ENCODE measurements at regions not wholly inside any gene's neighbourhood (a gene's known extent, or its start where the extent isn't known, plus 50 kb on each side); places are given as distances from the start of the nearest gene placed in this dataset.

GRCh38 chr12:41635626-41636364, 447.7 kb downstream of the PDZRN4 start:
- Histone ChIP-seq H3K27me3 (ENCODE audit: insufficient read depth, poor library complexity, severe bottlenecking) (no peaks in the 10 kb centered on the region), H3K4me3 (replicated peaks; ENCODE audit: insufficient read depth, low read length) (no peak overlapping the region), H3K27ac (replicated peaks) (no peak overlapping the region)
- TF ChIP-seq GABPA (IDR thresholded peaks at IDR 0.05; ENCODE audit: low read depth): no peak
- TF ChIP-seq CTCF (IDR thresholded peaks at IDR 0.05; ENCODE audit: insufficient read depth, low read length): no peak
- TF ChIP-seq REST (IDR thresholded peaks at IDR 0.05; ENCODE audit: insufficient replicate concordance, low read depth): no peak
- TF ChIP-seq SPI1 (IDR thresholded peaks at IDR 0.05; ENCODE audit: borderline replicate concordance, low read depth): no peak
- TF ChIP-seq POLR2AphosphoS5 (IDR thresholded peaks at IDR 0.05; ENCODE audit: low read depth): no peak
- DNase-seq (ENCODE audit: low read depth in 1 of 2, low spot score in 1 of 2): no peak

- Histone ChIP-seq H3K27me3 (ENCODE audit: insufficient read depth, poor library complexity, severe bottlenecking) (no peaks in the 10 kb centered on the region), H3K4me3 (replicated peaks; ENCODE audit: insufficient read depth, low read length) (no peak overlapping the region), H3K27ac (replicated peaks) (no peak overlapping the region)
- TF ChIP-seq CTCF (IDR thresholded peaks at IDR 0.05; ENCODE audit: insufficient read depth, low read length) (no peak), POLR2AphosphoS5 (IDR thresholded peaks at IDR 0.05; ENCODE audit: low read depth) (no peak), SPI1 (IDR thresholded peaks at IDR 0.05; ENCODE audit: borderline replicate concordance, low read depth) (no peak), GABPA (IDR thresholded peaks at IDR 0.05; ENCODE audit: low read depth) (no peak), REST (IDR thresholded peaks at IDR 0.05; ENCODE audit: insufficient replicate concordance, low read depth) (no peak)
- no peak for DNase-seq (ENCODE audit: low read depth in 1 of 2, low spot score in 1 of 2)
Measured at GRCh38 chr12:41634091-41634490, 446.0 kb downstream of the PDZRN4 start.

GRCh38 chr12:41629611-41630010, 441.5 kb downstream of the PDZRN4 start:
- TF ChIP-seq POLR2AphosphoS5 (IDR thresholded peaks at IDR 0.05; ENCODE audit: low read depth) (no peak), CTCF (IDR thresholded peaks at IDR 0.05; ENCODE audit: insufficient read depth, low read length) (no peak), SPI1 (IDR thresholded peaks at IDR 0.05; ENCODE audit: borderline replicate concordance, low read depth) (no peak), REST (IDR thresholded peaks at IDR 0.05; ENCODE audit: insufficient replicate concordance, low read depth) (no peak), GABPA (IDR thresholded peaks at IDR 0.05; ENCODE audit: low read depth) (no peak)
- H3K4me3 ChIP-seq (replicated peaks; ENCODE audit: insufficient read depth, low read length): no peak overlapping the region
- H3K27me3 ChIP-seq (ENCODE audit: insufficient read depth, poor library complexity, severe bottlenecking): no peaks in the 10 kb centered on the region
- DNase-seq (ENCODE audit: low read depth in 1 of 2, low spot score in 1 of 2): no peak
- no peak overlapping the region for H3K27ac ChIP-seq (replicated peaks)
